ENCODE measurements at regions not wholly inside any gene's neighbourhood (a gene's known extent, or its start where the extent isn't known, plus 50 kb on each side); places are given as distances from the start of the nearest gene placed in this dataset.
A peak's percentile ranks its signal among the peaks of the same experiment; 100 is the strongest.

GRCh38 chr13:103734837-103735236 lies 668.6 kb upstream of the SLC10A2 start:
- DNase-seq = no peak

DNA sequence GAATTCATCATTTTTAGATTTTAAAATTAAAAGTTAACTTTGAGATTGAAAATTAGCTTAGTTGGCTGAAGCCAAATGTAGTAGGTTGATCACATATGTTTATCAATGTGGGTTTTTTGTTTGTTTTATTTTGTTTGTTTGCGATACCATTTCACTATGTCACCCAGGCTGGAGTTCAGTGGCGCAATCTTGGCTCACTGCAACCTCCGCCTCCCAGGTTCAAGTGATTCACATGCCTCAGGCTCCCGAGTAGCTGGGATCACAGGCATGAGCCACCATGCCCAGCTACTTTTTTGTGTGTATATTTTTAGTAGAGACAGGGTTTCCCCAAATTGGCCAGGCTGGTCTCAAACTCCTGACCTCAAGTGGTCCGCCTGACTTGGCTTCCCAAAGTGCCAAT lies 665.7 kb upstream of the SLC10A2 start:
- DNase-seq = no peak

GRCh38 chr13:103730407-103730806 lies 664.2 kb upstream of the SLC10A2 start:
- DNase-seq = no peak

DNA sequence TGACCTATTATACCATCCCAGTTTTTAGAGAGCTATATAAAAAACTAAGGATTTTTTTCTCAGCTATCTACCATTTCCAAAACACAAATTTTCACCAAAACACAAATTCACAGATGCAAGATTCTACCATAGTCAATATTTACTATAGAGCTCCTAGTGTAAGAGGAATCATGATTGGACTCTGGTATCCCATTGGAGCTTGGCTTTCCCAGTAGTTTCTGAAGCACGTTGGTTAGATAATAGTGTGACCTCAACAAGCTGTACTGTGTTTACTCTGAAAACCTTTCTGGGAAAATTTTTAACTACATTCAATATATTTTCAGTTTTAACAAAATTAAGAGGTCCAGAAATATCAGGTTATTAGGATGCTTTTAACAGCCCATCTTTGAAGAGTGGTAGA lies 660.6 kb upstream of the SLC10A2 start:
- DNase-seq = no peak

DNA sequence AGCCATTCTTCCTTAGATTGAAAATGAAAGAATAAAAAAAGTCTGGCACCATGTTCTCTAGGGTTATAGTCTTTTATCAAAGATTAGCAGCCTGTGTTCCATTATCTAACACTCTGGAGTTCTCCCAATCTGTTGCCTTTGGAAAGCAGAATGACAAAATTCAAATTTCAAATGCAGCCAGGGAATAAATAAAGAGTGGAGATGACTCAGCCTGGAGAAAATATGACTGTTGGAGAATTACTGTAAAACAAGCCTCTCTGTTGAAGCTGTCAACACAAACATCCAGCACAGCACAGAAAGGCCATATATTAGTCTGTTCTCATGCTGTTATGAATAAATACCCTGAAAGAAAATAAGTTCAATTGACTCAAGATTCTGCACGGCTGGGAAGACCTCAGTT lies 650.5 kb upstream of the SLC10A2 start:
- DNase-seq = peak in 1 of 14 donors; percentile 8

DNA sequence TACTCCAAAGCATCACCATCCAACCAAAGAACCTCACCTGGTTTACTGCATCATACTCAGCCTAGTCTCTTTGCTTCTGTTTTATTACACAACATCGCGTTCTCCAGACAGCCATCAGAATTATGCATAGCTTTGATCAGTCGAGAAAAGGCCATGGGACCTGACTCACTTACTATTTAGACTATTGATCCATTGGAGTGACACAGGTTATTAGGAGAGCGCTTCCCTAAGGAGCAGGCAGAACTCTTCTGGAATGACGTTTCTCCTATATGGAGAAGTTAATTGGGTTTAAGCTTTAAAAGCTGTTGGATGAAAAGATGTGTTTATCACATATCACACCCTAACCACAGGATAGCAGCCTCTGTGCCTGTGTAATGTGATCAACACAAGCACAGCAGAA lies 649.1 kb upstream of the SLC10A2 start:
- DNase-seq = no peak

DNA sequence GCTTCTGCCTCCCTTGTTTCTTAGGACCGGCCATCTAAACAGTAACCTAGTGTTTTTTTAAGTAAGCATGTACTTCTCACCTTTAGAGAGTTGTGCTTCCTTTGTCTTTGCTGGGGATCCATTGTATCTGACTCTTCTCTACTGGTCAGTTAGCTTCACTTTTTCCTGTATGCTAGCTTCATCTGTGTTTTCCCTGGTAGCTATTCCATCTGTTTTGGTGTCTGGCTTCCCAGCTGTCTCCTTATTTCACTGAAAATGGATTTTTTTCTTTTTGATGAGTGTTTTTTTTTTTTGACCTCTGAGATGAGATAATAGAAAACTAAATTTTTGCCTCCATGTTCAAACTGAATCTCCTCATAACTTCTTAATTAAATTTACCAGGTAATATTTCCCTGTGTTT lies 637.0 kb upstream of the SLC10A2 start:
- peak in 1 of 14 donors; percentile 24 for DNase-seq

DNA sequence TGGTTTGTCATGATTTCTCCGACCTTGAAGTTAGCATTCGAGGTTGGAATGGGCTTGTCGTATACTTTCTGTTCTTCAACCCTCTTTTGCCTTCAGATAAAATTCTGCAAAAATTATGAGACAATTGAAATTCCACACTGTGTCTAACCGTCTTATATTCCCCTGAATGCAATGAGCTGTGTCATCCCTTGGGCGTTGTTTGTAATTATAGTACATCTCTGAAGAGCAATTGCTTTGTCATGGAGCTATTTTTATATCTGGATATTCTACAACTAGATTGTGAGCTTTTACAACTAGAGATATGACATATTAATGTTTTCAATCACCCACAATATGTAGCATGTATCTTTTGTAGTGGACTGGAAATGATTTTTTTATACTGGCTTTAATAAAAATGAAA lies 631.8 kb upstream of the SLC10A2 start:
- DNase-seq = no peak

GRCh38 chr13:103695320-103695719 lies 629.1 kb upstream of the SLC10A2 start:
- DNase-seq = no peak

GRCh38 chr13:103694471-103694870 lies 628.3 kb upstream of the SLC10A2 start:
- no peak for DNase-seq

DNA sequence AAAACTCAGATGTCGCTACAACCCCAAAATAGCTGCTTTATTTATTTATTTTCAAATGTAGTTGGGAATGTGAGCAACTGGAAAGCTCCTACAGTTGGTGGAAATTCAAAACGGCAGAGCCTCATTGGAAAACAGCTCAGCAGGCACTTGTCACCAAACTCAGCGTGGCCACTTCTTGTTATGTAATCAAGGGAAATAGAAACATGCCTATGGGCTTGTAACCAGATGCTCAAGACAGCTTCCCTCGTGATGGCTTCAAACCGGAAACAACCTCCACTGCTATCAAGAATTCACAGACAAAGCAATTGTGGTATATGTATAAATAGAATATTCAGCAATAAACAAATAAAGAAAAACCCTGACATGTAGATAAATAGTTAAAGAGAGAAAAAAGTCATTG lies 627.8 kb upstream of the SLC10A2 start:
- DNase-seq = no peak

DNA sequence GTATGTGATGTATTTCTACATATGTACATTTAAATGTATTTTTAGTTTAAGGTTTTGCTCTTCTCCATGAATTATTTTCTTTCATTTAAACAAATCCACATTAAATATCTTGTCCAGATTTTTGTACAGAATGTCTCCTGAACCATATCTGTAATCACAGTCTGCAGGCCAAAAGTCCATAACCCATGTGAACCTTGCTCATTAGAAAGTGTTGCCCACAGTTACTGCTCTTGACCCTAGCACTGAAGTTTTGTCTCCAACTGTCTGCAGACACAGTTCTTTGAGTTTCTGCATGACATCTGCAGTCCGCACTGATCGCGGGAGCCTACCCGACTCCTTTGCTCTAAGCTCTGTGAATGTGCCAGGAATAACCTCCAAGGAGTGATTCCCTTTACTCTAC lies 626.2 kb upstream of the SLC10A2 start:
- no peak for DNase-seq

- no peak for DNase-seq
Measured at GRCh38 chr13:103676329-103676728, 610.1 kb upstream of the SLC10A2 start.

DNA sequence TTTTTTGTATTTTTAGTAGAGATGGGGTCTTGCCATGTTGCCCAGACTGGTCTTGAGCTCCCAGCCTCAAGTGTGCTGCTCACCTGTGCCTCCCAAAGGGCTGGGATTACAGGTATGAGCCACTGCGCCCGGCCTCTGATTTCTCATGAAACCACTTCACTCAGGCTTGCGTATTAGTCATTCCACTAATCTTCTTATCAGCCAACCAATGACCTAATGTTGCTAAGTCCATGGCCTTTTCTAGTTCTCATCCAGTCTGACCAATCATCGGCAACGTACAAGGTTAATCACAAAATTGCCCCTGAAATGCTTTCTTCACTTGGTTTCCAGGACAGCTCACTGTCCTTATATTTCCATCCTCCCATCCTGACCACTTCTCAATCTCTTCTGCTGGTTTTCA lies 605.3 kb upstream of the SLC10A2 start:
- DNase-seq = no peak

- DNase-seq = peak in 1 of 14 donors; percentile 17
Measured at GRCh38 chr13:103663996-103664395, 597.8 kb upstream of the SLC10A2 start.

DNA sequence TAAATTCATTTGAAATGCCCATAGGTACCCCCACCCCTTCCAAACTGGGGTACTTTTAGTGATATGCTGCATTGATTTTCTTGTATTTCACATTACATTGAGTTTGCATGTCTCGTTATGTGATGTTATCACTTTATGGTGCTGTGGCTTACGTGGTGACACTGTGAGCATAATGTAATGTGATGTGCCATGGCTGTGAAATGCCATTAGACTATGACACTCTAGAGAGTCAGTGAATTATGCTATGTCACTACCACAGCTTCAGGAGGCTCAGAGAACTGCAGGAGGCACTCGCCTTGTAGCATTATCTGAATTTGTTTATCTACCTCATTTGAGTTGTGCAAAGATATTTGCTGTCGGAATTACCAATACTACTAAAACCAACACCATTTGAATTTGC lies 590.1 kb upstream of the SLC10A2 start:
- DNase-seq = no peak

DNA sequence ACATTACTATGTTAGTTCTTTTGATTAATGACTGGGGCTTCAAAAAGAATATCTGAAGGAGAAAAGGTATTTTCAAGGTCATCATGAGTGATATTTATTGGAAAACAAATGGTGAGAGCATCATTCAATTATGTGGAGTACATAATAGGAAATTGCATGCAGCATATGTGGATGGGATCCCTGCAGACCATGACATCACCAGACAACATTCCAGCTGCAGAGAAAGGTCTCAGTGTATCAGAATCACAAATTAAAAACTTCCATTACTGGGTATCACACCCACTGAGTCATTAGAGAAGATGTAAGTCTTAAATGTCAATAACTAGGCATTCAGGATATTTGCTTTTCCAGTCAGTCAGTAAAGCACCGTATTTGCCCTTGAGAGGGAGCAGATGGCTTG lies 574.4 kb upstream of the SLC10A2 start:
- DNase-seq = no peak

DNA sequence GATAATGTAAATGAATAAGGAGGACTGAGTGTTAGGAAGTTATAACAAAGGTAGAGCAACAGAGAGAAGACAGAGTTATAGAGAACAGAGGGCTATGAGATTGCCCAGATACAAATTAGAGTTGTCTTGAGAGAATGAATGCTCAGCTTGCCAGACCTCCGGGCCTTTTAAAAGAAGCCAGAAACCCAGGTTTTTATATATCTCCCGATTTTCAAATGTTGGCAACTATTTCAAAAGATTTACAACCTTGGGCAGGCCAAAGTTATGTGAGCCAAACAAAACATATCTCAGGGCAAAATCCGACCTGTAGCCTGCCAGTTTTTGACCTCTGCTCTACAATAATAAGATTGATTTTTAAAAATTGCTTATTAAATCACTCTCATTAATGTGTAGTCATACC lies 573.1 kb upstream of the SLC10A2 start:
- DNase-seq = no peak

- no peak for DNase-seq
Measured at GRCh38 chr13:103638706-103639105, 572.5 kb upstream of the SLC10A2 start.

DNA sequence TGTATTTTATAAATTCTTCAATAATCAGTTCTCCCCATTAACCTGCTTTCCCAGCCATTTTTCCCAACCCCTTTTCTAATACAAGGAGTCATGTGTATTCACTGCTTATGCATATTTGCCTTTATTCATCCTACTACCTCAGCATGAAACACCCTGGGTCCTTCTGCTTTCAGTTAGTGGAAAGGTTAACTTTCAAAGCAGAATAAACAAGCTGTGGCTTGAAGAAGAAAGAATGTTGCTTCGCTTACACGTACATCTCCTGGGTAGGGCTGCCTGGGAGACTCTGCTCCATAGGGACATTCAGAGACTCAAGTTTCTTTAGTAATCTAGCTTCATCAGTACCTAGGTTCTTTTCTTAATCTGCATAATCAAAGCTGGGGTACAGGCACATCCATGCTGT lies 567.8 kb upstream of the SLC10A2 start:
- DNase-seq = no peak

DNA sequence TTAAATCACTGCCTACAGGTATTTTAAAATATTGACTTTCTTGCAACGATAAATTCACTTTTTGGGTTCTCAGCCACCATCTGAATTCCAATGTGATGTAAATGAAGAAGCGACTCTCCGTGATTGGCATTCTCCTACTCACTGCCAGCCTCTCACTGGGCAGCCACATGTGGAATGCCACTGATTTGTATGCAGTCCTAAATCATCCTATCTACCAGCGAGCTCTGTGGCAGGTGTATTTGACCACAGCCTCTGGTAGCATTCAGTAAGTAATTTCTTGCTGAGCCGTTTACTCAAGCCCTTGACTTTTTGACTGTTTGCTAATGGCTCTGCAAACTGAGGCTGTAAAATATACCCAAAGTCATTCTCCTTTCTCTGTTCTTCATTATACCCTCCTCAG lies 559.0 kb upstream of the SLC10A2 start:
- no peak for DNase-seq

- DNase-seq = no peak
Measured at GRCh38 chr13:103618151-103618550, 551.9 kb upstream of the SLC10A2 start.

GRCh38 chr13:103615771-103616170 lies 549.6 kb upstream of the SLC10A2 start:
- no peak for DNase-seq

DNA sequence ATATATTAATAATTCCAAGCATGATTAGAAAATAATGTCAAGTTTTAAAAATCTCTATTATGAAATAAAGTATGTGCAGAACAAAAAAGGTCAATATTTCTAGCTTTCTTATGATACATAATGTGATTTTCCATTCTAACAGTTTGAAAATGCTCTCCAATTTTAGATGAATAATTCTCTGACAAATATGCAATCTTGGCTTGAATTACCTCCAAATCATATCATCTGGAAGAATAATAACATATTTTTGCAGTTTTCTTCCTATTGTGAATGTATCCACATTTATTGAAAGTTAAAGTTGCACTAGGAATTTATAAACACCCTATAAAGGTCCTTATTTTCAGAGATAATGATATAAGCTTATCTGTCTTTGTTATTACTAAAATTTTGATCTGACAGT lies 548.5 kb upstream of the SLC10A2 start:
- DNase-seq = no peak

GRCh38 chr13:103607995-103608394 lies 541.8 kb upstream of the SLC10A2 start:
- no peak for DNase-seq
